GM12872 (cell line): ENCODE measurements at regions not wholly inside any gene's neighbourhood (a gene's known extent, or its start where the extent isn't known, plus 50 kb on each side); places are given as distances from the start of the nearest gene placed in this dataset.

ENCODE experiments used
- TF ChIP-seq, protein P1 (sequence below): IDR thresholded peaks from 3 replicates; pipeline ENCODE4 v1.5.1; 2011; ENCODE audit warnings: low read depth, mild to moderate bottlenecking, low read length, moderate library complexity; ENCODE audit not compliant: insufficient read depth

DNA sequence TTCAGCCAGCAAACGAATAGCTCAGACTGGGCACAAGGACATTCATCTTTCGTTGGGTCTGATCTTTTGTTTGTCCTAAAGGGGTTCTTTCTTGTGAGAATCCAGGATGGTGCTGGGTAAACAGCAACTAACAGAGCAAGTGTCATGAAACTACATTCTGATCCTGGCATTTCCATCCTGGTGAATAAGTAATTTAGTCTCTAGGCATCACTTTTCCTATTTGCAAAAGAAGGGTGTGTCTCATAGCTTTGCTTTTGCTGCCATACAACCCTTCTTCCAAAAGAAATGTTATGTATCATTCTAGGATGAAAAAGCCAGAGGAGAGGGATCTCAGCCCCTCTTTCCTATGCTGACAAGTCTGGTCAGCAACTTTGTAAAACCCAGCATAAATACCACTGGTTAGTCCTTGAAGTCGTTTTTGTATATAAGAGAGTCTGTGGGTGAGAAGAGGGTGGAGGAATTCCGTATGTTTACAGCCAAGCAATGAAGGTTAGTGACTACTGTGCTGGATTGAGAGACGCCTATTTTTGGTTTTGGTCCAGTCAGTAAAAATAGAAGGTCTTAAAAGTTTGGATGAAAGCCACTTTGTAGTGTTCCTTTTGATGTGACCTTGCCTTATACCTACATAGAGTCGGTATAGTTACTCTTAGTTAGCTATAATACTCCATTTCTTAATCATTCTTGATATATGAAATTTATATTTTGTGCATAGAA is 88.4 kb upstream of the SLC25A13 start:
- TF ChIP-seq, protein P1, sequence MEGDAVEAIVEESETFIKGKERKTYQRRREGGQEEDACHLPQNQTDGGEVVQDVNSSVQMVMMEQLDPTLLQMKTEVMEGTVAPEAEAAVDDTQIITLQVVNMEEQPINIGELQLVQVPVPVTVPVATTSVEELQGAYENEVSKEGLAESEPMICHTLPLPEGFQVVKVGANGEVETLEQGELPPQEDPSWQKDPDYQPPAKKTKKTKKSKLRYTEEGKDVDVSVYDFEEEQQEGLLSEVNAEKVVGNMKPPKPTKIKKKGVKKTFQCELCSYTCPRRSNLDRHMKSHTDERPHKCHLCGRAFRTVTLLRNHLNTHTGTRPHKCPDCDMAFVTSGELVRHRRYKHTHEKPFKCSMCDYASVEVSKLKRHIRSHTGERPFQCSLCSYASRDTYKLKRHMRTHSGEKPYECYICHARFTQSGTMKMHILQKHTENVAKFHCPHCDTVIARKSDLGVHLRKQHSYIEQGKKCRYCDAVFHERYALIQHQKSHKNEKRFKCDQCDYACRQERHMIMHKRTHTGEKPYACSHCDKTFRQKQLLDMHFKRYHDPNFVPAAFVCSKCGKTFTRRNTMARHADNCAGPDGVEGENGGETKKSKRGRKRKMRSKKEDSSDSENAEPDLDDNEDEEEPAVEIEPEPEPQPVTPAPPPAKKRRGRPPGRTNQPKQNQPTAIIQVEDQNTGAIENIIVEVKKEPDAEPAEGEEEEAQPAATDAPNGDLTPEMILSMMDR: no peak

DNA sequence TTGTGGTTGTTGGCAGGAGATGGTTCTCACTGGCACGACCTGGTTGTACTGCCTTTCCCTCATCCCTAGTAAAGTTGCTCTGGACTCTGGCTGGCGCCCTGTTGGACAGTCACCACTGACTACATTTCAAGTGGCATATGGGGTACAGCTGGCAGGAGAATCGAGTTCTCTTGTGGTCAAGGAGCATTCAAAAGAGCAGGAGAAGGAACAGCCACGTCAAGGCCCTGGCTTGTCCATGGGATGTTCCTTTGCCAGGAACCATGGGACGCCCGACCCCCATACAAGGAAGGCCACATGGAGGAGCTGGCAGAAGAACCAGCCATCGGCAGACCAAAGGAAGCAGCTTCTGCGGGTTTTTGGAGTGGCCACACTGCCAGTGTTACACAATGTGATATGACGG is 87.0 kb upstream of the SLC25A13 start:
- TF ChIP-seq, protein P1: no peak

DNA sequence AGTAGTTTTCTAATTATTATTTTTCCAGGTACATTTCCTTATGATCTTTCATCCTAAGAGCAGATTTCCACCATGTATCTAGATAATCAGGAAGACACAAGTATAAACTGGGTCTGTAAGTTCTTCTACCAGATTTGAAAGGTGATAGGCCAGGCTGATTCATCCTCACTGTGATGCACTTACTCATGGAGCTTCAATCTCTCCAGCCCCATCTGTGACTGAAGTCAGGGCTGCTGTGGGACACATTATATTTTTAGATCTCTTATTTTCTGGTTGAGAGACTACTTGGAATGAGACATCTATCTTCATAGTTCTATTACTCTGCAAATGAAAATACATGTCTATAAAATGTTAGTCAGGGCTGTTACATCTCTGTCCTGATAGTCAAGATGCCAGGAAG is 85.5 kb upstream of the SLC25A13 start:
- TF ChIP-seq, protein P1: no peak

DNA sequence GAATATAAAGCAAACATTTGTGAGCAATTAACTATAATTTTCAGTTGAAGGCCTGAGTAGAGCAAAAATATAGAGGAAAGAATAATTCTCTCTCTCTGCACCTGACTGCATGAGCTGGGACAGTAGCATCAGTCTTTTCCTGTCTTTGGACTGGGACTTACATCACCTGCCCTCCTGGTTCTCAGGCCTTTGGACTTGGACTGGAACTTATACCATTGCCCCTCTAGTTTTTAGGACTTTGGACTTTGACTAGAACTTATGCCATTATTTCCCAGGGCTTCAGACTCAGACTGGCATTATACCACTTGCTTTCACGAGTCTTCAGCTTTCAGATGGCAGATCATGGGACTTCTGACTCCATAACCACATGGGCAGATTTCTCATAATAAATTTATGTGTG is 81.0 kb upstream of the SLC25A13 start:
- TF ChIP-seq, protein P1: no peak

DNA sequence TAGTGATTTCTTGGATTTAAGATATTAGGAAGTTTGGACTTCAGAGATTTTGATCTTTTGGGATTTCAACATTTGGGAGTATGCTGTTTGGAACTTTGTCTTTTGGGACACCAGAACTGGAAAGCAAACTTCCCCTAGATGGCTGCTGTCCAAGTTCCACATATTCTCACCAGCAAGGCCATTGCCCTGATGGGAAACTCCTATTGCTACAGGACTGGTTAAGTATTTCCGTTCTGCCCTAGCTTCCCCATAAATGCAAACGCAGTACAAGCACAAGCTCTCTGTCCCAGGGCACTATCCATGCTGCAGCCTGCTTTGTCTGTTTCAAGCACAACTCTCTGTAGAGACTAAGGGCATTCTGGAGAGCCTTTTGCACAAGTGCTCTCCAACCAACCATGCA is 79.3 kb upstream of the SLC25A13 start:
- TF ChIP-seq, protein P1: no peak

DNA sequence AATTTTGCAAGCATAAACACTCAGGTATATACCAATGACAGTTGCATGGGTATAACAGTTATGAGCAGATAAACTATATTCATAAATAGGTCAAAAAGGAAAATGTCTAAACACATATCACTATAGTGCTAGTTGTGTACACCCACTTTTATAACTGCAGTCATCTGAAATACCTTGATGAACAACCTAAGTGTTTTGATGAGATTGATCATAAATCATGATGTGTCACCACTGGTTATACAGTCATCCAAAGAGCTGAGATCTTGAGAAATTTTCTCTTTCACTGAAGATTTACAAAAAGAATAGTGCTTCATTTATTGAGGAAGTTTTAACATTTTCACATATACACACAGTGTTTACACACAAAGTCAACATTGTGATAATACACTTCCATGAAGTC is 78.6 kb upstream of the SLC25A13 start:
- TF ChIP-seq, protein P1: no peak

DNA sequence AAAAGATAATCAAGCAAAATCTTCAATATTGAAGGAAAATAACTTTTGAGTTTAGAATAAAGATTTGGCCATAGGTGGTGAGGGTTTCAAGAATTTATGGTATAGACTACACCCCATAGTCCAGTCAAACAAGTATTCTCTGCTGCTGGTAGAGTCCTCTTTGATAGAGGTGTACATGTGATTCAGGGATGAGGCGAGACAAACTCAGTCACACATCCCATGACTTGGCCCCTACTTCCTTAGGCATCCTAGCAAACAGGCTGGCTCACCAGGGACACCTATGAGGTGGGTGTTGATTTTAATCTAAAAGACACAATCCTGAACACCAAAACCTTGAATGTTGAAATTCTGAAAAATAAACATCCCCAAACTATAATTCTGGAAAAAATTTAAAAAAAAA is 78.1 kb upstream of the SLC25A13 start:
- TF ChIP-seq, protein P1: no peak
